GM12891 (cell line): ENCODE measurements at regions not wholly inside any gene's neighbourhood (a gene's known extent, or its start where the extent isn't known, plus 50 kb on each side); places are given as distances from the start of the nearest gene placed in this dataset.

Experiments used
- DNase-seq: peaks from one replicate; pipeline ENCODE4 v3.0.0; 2011; ENCODE audit warnings: low spot score; ENCODE audit not compliant: insufficient read length
- FAIRE-seq: peaks from 2 replicates; lab custom pipeline; 2011; peaks lifted over from hg19 to GRCh38; lab: Jason Lieb, UNC
- PAX5 ChIP-seq: IDR thresholded peaks from 2 replicates; pipeline ENCODE4 v1.6.1; 2011; ENCODE audit warnings: low read length, moderate library complexity, mild to moderate bottlenecking; ENCODE audit not compliant: insufficient read depth, severe bottlenecking
- POLR2A ChIP-seq: IDR thresholded peaks from 2 replicates; pipeline ENCODE4 v1.6.1; 2011; ENCODE audit warnings: low read depth, low read length, control low read depth
- POLR2AphosphoS5 ChIP-seq: IDR thresholded peaks from 2 replicates; pipeline ENCODE4 v1.6.1; 2011; ENCODE audit warnings: low read depth, low read length, control low read depth
- POU2F2 ChIP-seq: IDR thresholded peaks from 2 replicates; pipeline ENCODE4 v1.6.1; 2011; ENCODE audit warnings: low read depth, mild to moderate bottlenecking, control low read depth, low read length, moderate library complexity
- SPI1 ChIP-seq: IDR thresholded peaks from 2 replicates; pipeline ENCODE4 v1.6.1; 2011; ENCODE audit warnings: low read depth, low read length, control low read depth
- TAF1 ChIP-seq: IDR thresholded peaks from 2 replicates; pipeline ENCODE4 v1.6.1; 2011; ENCODE audit warnings: low read depth, low read length, control low read depth

DNA sequence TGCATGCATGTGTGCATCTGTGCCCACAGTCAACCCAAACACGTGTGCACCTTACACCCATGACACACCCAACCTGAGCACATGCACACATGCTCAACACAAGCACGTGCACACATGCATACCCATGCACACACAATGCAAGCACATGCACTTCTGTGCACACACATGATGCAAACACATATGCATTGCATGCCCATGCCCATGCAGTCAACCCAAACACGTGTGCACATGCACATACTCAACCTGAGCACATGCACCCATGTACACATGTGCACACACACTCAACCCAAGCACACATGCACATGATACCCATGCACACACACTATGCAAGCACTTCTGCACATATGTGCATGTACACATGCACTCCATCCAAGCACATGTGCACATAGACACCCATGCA is 84.5 kb upstream of the FAM20C start:
- FAIRE-seq (no peak), DNase-seq (no peak)
- no peak for TF ChIP-seq POU2F2
- TF ChIP-seq TAF1 = no peak
- no peak for TF ChIP-seq POLR2A
- no peak for TF ChIP-seq POLR2AphosphoS5
- TF ChIP-seq SPI1 = no peak
- TF ChIP-seq PAX5 = no peak

DNA sequence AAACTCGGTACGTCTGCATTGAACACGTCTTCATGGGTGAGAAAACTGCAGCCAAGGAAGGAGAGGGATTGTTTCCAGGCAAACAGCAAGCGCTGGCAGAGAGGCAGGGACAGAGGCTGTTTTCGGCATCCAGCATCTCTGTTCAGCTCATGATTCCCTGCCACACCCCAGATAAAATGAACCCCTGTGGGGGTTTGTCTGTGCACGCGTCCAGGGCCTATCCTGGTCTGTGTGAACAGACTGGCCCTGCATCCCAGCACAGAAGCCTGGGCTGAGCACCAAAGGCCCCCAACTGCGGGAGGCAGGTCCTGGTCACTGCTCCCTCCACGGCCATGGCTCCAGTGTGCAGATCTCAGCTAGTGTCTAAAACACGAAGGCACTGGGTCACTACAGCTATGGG is 83.3 kb upstream of the FAM20C start:
- FAIRE-seq (no peak), DNase-seq (no peak)
- TF ChIP-seq POLR2A (no peak), TAF1 (no peak), POLR2AphosphoS5 (no peak)

DNA sequence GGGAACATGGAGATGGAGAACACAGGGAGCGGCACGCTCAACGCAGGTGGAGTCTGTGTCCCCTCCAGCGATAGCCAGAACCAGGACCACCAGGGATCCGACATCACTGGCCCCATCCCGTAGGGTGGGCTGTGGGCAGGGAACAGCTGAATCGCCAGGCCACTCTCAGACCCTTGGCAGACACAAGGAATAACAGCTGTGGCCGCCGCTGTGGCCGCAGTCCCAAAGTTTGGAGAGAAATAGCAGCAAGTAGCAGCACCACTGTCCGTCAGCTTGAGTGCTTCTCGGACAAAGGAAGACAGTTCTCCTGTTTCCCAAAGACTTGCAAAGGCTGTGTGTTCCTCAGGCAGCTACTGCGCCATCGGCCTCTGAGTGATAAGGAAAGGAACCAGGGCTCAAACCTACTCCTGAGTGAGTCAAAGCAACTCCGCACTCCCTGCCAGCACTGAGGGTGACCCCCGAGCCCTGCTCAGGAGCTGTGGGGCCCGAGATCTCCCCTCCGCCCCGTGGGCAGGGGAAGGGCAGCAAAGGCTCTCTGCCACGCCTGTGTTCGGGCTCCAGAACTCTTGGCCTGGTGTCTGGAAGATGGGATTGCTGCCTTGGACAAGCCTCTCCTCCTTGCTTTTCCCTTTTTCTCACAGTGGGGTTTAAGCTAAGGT is 82.3 kb upstream of the FAM20C start:
- DNase-seq (no peak), FAIRE-seq (no peak)
- no peak for TF ChIP-seq PAX5
- no peak for TF ChIP-seq TAF1
- TF ChIP-seq POLR2A = no peak
- TF ChIP-seq POLR2AphosphoS5 = no peak
- TF ChIP-seq POU2F2 = no peak
- no peak for TF ChIP-seq SPI1

DNA sequence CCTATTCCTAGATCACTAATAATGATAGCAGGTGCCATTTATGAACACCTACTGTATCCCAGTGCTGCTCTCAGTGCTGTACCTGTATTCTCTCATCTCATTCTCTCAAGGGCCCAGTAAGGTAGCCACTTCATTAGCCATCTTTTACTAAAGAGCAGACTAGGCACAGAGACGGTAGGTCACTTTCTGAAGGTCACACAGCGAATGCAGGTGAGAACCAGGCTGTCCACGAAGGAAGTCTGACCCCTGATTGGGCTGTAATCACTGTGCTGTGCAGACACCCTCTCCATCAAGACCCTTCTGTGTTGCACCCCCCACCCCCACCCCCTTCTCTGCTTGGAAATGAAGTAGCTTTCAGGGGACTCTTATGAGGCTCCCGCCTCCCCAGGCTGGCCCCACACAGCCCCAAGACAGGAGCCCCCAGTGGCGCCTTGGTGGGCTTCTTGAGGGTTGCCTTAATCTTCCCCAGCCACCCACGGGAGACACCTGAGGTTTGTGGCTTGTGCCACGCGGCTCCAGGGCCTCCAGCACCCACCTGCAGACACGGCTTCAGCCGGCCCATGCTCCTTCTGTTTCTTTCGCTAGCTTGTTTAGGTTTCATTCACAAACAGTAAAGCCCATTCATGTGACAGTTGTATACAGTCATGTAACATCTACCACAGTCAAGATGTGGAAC is 81.7 kb upstream of the FAM20C start:
- FAIRE-seq = no peak
- TF ChIP-seq TAF1 = no peak
- no peak for TF ChIP-seq PAX5
- TF ChIP-seq POLR2A = no peak
- TF ChIP-seq POU2F2 = no peak
- no peak for TF ChIP-seq POLR2AphosphoS5
- no peak for TF ChIP-seq SPI1
- DNase-seq = no peak

DNA sequence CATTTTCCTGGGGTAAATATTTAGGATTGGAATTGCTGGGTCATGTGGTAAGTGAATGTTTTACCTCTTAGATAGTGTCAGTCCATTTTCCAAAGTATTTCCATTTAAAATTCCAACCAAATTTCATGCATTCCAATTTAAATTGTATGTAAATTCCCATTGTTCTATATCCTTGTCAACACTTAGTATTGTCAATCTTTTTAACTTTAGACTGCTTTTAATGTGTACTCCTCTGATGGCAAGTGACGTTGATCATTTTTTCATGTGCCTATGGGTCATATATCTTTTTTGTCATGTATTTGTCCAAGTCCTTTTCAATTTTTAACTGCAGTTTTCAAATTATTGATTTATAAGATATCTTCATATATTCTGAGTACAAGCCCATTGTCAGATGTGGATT is 80.8 kb upstream of the FAM20C start:
- FAIRE-seq (no peak), DNase-seq (no peak)
- no peak for TF ChIP-seq TAF1

DNA sequence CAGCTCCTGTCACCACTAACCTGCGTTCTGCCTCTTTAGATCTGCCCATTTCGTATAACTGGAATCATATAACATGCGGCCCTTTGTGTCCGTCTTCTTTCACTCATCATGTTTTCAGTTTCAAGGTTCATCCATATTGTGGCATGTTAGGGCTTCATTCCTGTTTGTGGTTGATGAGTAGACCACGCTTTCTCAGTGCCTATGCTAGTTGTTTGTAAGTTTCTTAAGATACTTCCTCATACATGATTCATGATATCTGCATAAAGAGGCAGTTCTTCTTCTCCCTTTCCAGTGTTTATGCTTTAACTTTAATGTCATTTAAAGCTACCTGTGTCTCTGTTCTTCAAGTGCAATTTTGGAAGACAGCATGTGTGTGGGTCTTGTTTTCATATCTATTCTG is 79.5 kb upstream of the FAM20C start:
- TF ChIP-seq POLR2AphosphoS5 (no peak), TAF1 (no peak), POU2F2 (no peak), PAX5 (no peak), POLR2A (no peak), SPI1 (no peak)
- DNase-seq (no peak), FAIRE-seq (no peak)

DNA sequence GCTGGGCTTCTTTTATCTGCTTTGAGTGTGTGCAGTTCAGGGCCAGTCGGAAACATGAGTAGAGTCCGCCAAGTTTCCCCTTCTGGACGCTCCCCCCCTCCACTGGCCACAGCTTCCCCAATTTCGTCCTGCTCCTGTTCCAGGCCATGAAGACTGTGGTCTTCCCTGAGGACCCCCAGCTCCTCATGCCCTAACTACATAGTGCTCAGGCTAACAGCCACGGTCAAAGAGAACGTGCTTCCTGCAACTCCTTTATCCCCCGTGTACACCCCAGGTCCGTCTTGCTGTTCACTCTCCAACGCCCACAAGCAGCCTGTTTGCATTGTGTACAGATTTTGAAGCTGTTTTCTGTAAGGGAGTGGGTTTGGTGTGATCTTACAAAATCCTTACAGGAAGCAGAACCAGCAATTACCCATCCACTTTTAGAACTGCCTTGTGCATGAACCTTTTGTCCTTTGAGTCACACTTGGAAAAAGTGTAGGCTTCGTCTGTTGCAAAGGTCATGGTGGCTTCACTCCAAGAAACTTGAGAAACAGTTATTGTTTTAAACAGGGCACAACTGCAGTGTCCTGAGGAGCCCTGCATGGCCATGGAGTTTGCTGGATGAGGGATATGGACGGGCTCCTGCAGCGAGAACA is 77.0 kb upstream of the FAM20C start:
- FAIRE-seq (no peak), DNase-seq (no peak)
- TF ChIP-seq POLR2A (no peak), SPI1 (no peak), POU2F2 (no peak), PAX5 (no peak), TAF1 (no peak), POLR2AphosphoS5 (no peak)

DNA sequence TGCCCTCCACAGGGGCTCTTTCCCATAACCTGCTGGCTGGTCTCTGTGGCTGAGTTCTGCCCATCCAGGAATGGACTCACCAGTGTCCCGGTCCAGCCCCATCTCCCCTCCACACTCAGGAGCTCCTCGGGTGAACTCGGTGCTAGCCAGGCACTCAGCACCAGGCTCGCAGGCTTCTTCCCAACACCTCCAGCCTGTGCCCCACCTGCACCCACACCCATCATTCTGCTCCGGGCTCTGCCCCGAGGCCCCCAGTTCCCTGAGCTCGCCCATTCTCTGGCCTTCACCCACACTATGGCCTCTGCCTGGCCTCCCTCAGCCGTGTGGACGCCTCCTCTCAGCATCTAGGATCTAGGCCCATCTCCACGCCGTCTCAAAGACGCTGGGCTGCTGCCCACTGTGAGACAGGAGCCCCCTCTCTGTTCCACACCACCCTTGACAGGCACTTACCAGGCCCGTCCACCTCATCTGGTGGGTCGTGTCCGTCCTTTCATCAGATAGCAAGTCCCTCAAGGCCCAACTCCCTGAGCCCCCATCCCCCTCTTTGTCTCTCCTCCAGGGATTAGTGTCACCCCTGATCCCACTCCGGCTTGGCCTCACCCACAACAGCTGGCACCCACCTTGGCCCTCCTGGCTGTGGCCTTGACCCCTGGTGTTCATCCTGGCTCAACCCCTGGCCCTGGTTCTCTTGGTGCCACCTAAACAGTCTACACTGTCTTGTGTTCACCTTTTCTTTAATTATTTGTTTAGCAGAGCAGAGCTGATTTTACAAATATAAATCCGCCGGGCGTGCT is 76.0 kb upstream of the FAM20C start:
- FAIRE-seq (no peak), DNase-seq (no peak)
- no peak for TF ChIP-seq POLR2A
- no peak for TF ChIP-seq PAX5
- TF ChIP-seq POLR2AphosphoS5 = no peak
- no peak for TF ChIP-seq SPI1
- TF ChIP-seq POU2F2 = no peak
- no peak for TF ChIP-seq TAF1

DNA sequence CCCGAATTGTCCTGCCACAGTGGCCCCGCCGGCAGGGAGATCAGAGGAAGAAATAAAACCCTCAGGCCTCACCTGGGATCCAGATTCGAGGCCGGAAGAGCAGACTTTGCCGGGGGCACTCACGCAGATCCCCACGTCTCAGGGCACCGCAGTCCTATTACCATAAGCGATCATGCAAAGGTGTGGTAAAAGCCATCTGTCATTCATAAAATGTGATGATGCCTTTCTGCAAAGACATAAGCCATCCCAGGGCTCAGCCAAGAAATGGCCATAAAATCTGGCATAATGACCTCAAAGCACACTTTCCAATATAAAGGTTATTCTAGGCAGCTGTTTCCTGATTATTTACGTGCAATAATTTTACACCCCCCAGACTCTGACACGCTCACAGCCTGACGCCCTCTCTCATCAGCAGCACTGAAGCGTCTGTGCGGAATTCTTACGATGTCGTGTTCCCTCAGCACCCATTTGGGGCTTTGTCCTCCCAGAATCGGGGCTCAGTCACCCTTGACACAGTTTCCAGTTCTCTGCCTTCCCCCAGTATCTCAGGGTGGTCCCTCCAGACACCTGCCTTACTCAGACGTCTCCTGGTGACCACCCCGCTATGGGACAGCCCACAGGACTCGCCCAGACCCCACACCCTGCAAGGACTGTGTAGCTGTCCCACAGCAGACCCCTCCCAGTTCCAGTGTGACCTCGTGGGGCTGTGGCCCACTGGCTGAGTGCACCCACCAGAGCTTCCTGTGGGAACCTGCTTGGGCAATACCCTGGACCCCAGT is 74.3 kb upstream of the FAM20C start:
- DNase-seq (no peak), FAIRE-seq (no peak)
- TF ChIP-seq POU2F2 (no peak), POLR2AphosphoS5 (no peak), POLR2A (no peak), PAX5 (no peak), TAF1 (no peak), SPI1 (no peak)
